NCI-H1930 (cell line): ENCODE measurements at regions not wholly inside any gene's neighbourhood (a gene's known extent, or its start where the extent isn't known, plus 50 kb on each side); places are given as distances from the start of the nearest gene placed in this dataset.

ENCODE experiments used
- DNase-seq, 2 experiments: peaks; one replicate each; lab custom pipeline; 2025; lab: John Stamatoyannopoulos, UW

DNA sequence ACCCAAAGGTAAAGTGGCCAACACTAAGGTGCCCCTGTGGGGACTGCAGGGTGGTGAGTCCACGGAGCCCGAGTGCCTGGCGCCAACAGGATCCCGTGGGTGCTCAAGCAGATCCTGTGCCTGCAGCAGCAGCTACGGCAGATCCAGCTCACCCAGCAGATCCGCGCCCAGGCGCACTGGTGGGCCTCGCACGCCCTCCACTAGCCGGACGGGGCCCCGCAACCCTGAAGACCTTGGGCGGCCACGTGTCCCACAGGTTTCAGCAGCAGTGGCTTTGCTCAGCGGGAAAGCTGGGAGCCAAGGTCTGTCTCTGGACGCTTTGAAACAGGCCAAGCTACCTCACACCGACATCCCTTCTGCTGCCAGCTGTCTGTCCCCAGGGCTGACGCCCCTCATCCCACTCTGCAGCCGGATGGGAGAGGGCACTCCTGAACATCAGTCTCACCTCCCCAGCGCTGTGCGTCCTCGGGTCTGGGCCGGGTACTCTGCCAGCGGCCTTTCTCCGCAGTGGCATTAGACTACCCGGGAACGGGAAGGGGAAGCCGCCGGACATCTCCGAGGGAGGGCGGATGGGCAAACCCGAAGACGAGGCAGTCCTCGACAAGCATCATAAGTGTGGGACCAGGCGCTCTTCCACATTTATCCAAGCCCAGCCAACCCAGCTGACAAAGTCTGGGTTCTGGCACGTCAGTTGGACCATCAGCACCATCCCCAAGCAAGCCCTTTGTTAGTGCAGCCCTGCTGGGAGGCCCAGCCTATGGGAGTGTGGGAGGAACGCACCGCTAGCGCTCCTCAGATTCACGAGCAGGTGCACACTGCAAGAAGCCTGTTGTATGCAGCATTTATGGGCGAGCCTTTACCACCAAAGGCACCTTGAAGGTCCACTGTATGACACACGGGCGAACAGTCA, 212.6 kb upstream of the UBE2E2 start:
- no peak for DNase-seq

DNA sequence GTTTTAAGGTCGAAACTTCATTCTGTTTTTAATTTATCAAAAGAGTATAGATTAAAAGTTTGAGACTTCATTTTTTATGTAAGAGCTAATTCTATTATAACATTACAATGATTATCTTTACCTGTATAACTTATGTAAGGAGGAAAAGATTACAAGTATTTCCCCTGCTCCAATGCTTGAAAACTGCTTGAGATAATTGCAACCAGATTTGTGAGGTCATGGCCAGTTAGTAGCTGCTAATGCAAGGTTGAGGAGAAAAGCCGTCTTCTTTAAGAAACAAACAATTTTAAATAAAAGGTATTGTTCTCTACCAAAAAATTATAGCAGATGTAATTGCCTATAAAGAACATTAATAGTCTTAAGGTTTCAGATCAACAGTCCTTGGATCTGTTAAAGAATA, 208.3 kb upstream of the UBE2E2 start:
- no peak for DNase-seq

DNA sequence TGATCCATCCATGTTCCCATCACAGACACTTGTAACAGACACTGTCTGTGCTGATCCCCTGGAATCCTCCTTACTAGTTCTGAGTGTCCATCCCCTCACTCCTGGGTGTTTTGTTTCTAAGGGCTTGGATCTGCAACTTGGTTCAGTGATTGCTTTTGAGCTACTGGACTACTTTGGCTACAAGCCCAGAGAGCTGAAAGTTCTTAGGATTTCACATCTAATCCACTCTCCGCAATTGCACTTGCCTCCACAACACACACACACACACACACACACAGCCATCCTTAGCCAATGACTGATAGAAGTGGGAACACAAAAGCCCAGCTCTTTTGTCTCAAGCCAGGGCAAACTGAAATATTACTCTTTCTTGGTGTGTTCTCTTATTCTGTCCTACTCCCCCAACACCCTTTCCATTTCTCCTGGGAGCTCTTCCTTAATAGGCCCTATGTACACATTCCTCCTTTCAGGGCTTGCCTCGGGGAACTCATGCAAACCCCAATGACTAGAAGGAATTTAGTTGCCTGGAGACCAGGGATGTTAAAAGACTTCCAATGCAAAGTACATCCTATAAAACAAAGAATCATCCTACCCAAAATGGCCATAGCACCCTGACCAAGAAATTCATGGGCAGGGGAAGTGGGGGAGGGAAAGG, 206.1 kb upstream of the UBE2E2 start:
- DNase-seq = no peak

DNA sequence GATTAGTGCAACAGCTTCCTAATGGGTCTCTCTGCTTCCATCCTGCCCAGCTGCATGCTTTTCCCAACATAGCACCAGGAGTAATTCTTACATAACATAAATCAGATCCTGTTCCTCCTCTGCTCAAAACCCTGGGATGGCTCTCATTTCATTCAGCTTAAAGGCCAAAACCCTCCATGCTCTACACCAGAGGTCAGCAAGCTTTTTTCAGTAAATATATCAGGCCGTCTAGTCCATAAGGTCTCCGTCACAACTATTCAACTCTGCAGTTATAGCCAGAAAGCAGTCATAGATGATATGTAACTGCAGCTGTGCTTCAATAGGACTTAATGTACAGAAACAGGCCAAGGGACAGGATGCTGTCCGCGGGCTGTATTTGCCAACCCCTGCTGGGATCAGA, 202.8 kb upstream of the UBE2E2 start:
- no peak for DNase-seq

DNA sequence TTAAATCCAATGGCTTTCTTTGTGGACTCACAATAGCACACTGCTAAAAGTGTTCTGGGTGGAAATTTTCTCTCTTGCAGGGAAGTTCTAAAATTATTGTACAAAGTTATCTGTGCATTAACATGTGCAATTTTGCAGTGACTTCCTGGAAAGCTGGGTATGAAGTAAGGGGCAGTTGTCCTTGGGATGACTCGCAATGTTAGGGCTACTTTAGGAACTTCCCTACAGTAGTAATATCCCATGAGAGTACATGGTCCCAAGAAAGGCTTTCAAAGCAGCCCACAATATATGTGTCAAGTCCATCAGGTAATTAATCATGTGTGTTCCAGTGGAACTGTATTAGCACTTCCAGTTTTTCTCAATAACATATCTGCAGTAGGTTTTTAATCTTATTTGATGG, 201.0 kb upstream of the UBE2E2 start:
- DNase-seq = no peak

DNA sequence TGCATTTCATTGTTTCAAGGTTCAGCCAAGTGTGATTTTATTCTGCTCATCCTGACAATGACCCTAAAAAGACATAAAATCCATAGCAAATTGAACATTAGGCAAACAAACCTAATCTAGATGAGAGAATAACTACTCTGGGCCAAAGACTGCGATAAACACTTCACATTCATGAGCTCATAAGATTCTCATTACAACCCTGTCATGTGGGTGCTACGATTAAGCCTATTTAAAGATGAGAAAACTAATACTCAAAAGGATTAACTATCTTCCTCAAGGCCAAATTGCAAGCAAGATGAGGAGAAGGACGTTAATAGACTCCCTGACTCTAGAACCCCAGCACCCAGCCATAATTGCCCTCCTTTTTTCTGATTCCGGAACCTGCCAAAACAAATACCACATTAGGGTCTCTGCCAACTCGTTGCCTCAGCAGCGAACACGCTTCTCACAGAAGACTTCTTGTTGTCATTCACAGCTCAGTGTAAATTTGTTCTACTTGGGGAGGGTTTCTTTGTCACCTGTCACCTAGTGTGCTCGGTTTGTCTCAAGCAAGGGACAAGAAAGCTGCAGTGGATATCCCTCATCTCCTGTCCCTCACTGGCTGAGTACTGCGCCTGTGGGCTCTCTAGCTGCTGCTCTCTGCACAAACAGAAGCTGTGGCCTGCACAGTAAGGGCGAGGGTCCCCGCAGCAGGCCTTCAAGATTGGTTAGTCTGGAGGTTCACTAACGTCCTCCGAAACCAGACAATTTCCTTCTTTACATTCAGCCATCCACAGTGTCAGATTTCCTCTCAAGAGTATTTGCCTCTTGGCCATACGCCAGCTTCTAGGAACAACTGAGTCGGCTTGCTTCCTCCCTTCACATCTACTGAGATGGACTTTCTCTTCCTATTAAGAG, 200.0 kb upstream of the UBE2E2 start:
- no peak for DNase-seq

DNA sequence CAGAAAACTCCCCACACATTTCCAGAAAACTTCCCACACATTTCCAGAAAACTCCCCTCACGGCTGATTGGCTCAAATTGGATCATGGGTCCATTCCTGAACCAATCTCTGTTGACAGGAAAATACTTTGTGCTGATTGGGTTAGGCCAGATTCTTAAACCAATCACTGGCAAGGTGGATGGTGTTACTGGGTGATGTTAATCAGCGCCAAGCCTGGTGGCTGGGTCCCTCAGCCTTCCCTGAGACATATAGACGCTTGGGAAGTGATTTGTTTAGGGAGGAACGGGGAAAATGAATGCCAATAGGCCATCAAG, 199.4 kb upstream of the UBE2E2 start:
- DNase-seq = no peak

DNA sequence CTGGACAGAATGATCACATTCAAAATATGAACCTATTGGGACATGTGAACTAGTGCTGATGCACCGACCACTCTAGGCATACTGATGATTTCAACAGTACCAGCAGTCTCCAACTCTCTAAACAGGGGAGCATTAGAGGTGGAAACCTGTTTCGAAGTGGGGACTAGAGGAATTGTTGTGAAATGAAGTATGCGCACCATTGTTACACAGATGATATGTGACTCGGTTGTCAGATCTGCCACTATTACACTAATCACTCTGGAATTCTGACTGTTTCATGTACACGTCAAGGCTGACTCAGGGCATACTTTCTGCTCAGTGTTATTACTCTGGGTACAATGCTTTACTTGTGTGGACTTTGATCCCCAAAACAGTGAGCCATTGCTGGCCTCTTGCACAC, 198.2 kb upstream of the UBE2E2 start:
- DNase-seq = no peak

DNA sequence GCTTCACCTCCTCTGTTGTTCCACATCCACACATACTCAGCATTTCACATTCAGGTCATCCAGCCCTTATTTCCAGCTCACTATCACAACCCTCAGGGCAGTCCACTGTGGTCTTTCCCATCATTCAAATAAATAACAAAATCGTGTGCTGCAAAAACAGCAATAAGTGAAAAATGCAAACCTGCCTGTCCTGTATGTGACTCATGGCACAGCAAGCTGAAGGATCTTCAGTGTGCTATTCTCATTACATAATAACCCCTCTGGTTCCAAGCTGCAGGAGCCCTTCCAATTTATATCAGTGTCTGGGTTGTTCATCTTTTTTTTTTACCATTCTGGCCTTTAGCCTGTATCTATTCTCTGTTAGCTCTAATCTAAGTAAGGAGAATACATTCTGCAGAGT, 185.3 kb upstream of the UBE2E2 start:
- DNase-seq = no peak

DNA sequence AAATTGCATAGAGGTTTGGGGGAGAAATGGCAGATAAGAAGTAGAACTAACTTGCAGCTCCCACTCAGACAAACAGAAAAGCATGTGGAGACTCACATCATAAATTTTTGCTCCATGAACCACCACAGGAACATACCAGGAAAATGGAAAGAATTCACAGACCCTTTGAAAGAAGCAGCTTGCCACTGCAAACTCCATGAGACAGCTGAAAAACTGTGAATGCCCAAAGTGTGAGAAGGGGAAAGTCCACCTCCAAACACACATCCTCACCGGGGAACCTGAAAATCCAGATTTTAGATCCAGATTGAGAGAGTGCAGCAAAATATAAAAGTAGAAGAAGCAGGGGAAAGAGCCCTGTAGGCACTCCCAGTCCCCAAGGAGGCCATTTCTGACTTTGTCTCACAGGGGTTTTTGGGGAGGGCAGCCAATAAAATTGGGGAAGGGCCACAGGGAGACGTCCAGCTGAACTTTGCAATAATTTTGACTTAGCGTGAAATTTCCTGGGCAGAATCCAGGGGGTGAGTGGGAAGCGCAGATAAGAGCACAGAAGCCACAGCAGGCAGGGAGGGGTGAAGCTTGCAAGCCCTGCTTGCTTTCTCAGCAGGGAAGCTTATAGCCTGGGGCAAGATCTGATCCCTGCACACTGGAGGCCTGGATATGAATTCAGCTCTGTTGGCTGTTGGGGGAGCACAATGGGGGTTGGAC, 183.4 kb upstream of the UBE2E2 start:
- no peak for DNase-seq

DNA sequence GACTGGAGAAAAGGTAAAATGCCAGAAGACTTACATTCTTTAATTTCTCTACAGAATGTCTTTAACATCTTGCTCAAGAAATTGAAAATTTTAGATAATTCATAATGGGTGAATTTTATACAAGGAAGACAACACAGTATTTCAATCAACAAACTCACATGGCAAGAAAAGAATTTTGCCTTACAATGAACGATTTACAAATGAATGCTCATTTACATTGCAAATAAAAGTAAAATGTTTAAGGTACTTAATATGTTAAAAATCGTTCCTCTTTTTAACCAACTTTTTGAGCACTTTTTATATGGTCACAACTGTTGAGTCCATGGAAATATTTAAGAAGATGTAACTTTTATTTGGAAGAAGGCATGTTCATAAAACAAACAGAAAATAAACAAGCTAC, 174.8 kb upstream of the UBE2E2 start:
- no peak for DNase-seq

DNA sequence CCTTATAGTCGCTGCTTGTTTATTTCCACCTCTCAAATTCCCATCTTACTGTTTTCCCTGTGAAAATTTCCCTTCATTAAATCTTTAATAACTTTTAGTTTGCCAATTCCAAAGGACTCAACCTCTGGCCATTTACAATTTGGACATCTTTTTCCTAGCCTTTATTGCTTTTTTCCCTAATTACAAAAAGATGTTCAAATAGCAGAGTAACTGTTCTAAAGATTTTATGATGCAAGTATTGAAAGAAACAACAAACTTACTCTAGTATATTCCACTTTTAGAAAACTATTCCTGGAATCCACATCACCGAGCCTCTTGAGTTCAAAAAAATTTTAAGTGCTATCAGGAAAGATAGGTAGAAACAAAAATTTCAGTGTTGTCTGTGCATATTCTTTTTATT, 174.1 kb upstream of the UBE2E2 start:
- no peak for DNase-seq

DNA sequence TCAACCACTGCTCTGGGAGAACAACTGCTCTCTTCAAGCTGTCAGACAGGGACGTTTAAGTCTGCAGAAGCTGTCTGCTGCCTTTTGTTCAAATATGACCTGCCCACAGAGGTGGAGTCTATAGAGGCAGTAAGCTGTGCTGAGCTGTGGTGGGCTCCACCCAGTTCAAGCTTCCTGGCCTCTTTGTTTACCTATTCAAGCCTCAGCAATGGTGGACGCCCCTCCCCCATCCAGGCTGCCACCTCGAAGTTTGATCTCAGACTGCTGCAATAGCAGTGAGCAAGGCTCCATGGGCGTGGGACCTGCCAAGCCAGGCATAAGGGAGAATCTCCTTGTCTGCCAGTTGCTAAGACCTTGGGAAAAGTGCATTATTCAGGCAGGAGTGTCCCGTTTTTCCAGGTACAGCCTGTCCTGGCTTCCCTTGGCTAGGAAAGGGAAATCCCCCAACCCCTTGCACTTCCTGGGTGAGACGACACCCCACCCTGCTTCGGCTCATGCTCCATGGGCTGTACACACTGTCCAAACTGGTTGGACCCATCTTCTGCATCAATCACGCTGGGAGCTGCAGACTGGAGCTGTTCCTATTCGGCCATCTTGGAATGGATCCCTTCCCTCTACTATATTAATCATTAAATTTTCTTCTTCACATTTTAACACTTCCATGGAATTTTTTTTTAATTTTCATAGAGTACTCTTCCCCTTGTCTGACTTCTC, 167.0 kb upstream of the UBE2E2 start:
- no peak for DNase-seq

DNA sequence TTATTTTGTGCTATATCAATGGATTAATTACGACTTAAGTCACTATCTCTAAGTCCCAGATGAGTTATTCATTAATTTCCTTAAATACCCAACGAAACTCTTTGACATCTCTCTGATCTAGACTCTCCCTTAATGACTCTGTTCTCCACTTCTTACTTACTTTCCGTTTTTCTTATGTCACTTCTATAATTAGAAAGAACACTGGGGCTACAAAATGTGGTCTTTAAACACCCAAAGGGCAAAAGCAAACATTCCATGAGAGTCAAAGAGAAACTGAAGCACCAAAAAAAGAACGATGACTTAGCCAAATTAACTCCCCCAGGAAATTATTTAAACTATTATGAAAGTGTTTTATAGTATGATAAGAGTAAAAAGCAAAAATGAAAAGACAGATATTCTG, 166.4 kb upstream of the UBE2E2 start:
- DNase-seq = no peak

DNA sequence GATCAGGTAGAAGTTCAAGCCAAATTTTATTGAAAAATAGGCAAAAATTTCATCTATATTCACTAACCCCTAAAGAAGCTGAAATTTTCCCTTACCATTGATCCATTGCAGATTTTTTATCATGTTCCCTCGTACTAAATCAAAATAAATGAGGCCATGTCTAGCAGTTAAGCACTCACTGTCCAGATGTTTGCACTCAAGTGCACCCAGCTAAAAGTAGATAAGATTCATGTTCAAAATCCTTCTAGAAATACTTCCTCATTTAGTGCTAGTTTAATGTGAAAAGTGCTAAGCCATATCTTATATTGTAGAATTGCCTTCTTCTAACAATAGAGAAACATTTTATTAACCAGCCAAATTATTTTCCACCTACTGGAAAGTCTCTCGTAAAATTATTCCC, 164.7 kb upstream of the UBE2E2 start:
- DNase-seq = no peak

DNA sequence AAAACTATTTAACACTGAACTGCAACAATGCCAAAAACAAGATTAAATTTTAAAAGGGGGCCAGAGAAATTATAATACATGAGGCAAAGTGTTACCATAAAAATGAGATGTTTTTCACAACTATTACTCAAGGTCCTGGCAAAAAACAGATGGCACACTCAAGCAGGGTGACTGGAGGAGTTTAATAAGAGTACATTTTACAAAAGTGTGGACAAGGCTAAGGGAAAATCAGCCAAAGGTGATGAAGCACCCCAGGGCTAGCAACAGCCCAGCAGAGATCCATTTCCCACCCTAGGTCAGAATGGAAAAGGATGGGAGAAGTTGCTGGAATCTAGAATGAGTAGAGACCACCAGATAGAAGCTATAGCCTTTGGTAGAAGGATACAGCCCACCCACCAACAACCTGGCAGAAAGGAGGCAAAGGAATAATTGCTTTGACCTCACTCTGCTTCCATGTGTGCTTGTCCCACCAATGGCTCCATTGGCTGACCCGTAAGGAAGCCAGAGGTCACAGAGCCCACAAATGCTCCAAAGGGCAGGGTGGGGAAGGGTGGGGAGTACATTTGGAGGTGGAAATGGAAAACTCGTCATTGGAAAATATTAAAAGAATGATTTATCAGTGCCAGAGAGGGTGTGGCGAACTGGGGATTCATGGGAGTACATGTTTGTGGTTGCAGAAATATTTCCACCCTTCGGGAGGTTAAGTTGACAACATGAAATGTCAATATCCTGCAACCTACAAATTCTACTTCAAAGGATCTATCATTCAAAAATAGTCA, 161.0 kb upstream of the UBE2E2 start:
- no peak for DNase-seq

DNA sequence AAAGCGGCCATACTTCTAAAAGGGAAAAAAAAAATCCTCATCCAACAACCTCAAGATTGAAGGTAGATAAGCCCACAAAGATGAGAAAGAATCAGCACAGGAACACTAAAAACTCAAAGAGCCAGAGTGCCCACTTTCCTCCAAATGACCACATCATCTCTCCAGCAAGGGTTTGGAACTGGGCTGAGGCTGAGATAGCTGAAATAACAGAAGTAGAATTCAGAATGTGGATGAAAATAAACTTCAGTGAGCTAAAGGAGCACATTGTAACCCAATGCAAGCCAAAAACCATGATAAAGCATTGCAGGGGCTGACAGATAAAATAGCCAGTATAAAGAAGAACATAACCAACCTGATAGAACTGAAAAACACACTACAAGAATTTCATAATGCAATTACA, 158.7 kb upstream of the UBE2E2 start:
- no peak for DNase-seq

DNA sequence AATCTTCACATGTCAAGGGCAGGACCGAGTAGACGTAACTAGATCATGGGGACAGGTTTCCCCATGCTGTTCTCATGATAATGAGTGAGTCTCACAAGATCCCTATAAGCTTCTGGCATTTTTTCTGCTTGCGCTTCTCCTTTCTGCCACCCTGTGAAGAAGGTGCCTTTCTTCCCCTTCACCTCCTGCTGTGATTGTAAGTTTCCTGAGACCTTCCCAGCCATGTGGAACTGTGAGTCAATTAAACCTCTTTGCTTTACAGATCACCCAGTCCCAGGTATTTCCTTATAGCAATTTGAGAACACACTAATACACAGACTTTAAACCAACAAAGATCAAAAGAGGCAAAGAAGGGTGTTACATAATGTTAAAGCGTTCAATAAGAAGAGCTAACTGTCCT, 156.6 kb upstream of the UBE2E2 start:
- no peak for DNase-seq

DNA sequence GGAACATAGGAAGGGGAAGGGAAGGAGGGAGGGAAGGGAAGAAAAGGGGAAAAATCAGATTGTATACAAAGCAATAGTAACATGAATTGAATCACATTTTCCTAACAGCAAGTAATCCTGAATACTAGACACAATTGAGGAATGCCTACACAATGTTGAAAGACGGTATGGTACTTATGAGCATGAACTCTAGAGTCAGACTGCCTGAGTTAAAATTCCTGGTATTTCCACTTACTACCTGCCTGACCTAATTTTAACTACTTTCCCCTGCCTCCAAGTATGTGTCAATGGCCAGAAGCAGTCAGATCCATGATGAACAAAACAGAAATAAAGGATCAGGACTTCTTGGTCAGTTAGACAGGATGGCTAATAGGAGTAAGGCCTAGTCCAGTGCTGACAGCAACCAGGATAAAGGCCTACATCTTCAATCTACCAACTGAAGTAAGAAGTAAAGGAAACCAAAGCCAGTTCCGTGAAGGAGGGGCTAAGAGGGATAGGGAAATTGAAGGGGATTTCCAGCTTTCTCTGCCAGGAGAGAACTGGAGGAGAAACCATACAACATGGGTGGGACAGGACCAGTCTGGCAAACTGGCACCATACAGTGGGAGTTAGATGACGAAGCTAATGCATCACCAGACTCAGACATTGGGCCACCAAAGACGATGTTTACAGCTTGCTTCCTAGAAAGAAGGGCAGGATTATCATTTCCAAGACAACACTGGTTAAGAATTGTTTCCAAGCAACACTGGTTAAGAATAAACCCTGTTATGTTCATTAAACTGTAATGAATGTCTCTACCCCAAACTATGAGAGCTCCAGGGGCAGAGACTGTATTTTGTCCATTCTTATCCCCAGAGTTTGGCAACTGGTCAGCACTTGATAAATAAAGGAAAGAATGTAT, 151.6 kb upstream of the UBE2E2 start:
- DNase-seq = no peak

DNA sequence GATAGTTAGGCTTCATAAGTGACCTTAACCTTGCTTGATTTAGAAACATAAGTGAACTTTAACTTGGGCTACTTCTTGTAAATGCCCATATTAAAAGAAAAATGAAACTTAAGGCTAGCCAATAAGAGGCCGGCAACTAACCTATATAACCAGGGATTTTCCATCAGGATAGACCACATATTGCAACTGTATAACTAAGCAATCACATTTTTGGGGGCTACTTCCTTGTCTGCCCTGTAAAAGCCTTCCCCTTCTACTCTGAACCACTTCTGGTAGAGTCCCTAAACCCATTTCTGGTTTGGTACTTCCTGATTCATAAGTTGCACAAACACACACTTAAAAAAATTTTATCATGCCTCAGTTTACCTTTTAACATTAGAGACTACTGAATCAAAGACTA, 150.9 kb upstream of the UBE2E2 start:
- DNase-seq = no peak
